ENCODE measurements at regions not wholly inside any gene's neighbourhood (a gene's known extent, or its start where the extent isn't known, plus 50 kb on each side); places are given as distances from the start of the nearest gene placed in this dataset.

GRCh38 chr9:30972654-30973053, 1411.8 kb upstream of the ACO1 start:
- TF ChIP-seq CHD2 (IDR thresholded peaks at IDR 0.05; ENCODE audit: borderline replicate concordance, low read depth, low read length) = no peak
- TF ChIP-seq CEBPB (IDR thresholded peaks at IDR 0.05; ENCODE audit: borderline replicate concordance in 1 of 2, low read depth in 2 of 2, low read length in 2 of 2) = no peak
- TF ChIP-seq ZBTB33 (IDR thresholded peaks at IDR 0.05) = no peak
- no peak for TF ChIP-seq CTCF (IDR thresholded peaks at IDR 0.05 in 2 of 3, conservative IDR thresholded peaks at IDR 0.05 in 1 of 3; ENCODE audit: control insufficient read depth in 2 of 3, extremely low read depth in 1 of 3, insufficient read depth in 1 of 3, low read depth in 3 of 3, low read length in 3 of 3)
- TF ChIP-seq POLR2AphosphoS5 (IDR thresholded peaks at IDR 0.05; ENCODE audit: low read length) = no peak
- TF ChIP-seq ZBED1 (IDR thresholded peaks at IDR 0.05; ENCODE audit: borderline replicate concordance) = no peak
- no peak for TF ChIP-seq NR2F1 (conservative IDR thresholded peaks at IDR 0.05)
- TF ChIP-seq EZH2 (IDR thresholded peaks at IDR 0.05; ENCODE audit: borderline replicate concordance, control insufficient read depth, low read depth, low read length) = no peak
- no peak for TF ChIP-seq POLR2A (IDR thresholded peaks at IDR 0.05; ENCODE audit: low read depth, low read length)
